H9 (cell line): ENCODE measurements at regions not wholly inside any gene's neighbourhood (a gene's known extent, or its start where the extent isn't known, plus 50 kb on each side); places are given as distances from the start of the nearest gene placed in this dataset.

Experiments
- DNase-seq: peaks from one replicate; pipeline ENCODE4 v3.0.0-alpha.2; 2017
- H2AFZ ChIP-seq: one replicate; pipeline ENCODE4 v1.6.1; 2013; ENCODE audit warnings: mild to moderate bottlenecking, low read length, control low read depth, moderate library complexity
- H2AK5ac ChIP-seq: 2 replicates; pipeline ENCODE4 v1.6.1; 2013; ENCODE audit warnings: low read length, control low read depth, mixed read lengths; ENCODE audit not compliant: insufficient read length
- H2BK120ac ChIP-seq: one replicate; pipeline ENCODE4 v1.6.1; 2013; ENCODE audit warnings: low read depth, mild to moderate bottlenecking, low read length, control low read depth, inconsistent platforms; ENCODE audit not compliant: poor library complexity, severe bottlenecking
- H2BK12ac ChIP-seq: 2 replicates; pipeline ENCODE4 v1.6.1; 2013; ENCODE audit warnings: low read length, control low read depth, mixed read lengths, low read depth; ENCODE audit not compliant: insufficient read length
- H2BK15ac ChIP-seq: 2 replicates; pipeline ENCODE4 v1.6.1; 2013; ENCODE audit warnings: low read depth, low read length, control low read depth
- H2BK20ac ChIP-seq: one replicate; pipeline ENCODE4 v1.6.1; 2013; ENCODE audit warnings: low read depth, mild to moderate bottlenecking, low read length, control low read depth, inconsistent platforms; ENCODE audit not compliant: poor library complexity, severe bottlenecking
- H2BK5ac ChIP-seq: 2 replicates; pipeline ENCODE4 v1.6.1; 2013; ENCODE audit warnings: low read length, control low read depth, mixed read lengths; ENCODE audit not compliant: insufficient read length
- H3K14ac ChIP-seq: 2 replicates; pipeline ENCODE4 v1.6.1; 2013; ENCODE audit warnings: low read length, control low read depth; ENCODE audit not compliant: insufficient read depth
- H3K18ac ChIP-seq: 2 replicates; pipeline ENCODE4 v1.6.1; 2013; ENCODE audit warnings: low read depth, mild to moderate bottlenecking, mixed read lengths, low read length, control low read depth; ENCODE audit not compliant: insufficient read length
- H3K23ac ChIP-seq: 2 replicates; pipeline ENCODE4 v1.6.1; 2013; ENCODE audit warnings: low read length, control low read depth, mixed read lengths, low read depth; ENCODE audit not compliant: insufficient read length
- H3K23me2 ChIP-seq: 2 replicates; pipeline ENCODE4 v1.6.1; 2013; ENCODE audit warnings: low read depth, mild to moderate bottlenecking, mixed read lengths, low read length, control low read depth; ENCODE audit not compliant: insufficient read length, poor library complexity, severe bottlenecking
- H3K27ac ChIP-seq: 2 replicates; pipeline ENCODE4 v1.5.1; 2013; ENCODE audit warnings: low read length, control low read depth, mixed read lengths, low read depth; ENCODE audit not compliant: insufficient read length
- H3K27me3 ChIP-seq: 2 replicates; pipeline ENCODE4 v1.6.1; 2013; ENCODE audit warnings: low read length, control low read depth, inconsistent platforms; ENCODE audit not compliant: insufficient read depth
- H3K4ac ChIP-seq: 2 replicates; pipeline ENCODE4 v1.6.1; 2013; ENCODE audit warnings: low read depth, mild to moderate bottlenecking, control low read depth, inconsistent platforms, low read length, moderate library complexity
- H3K4me1 ChIP-seq: 2 replicates; pipeline ENCODE4 v1.6.1; 2013; ENCODE audit warnings: low read length, control low read depth, inconsistent platforms; ENCODE audit not compliant: insufficient read depth
- H3K4me2 ChIP-seq: 2 replicates; pipeline ENCODE4 v1.6.1; 2013; ENCODE audit warnings: low read length, control low read depth, mixed read lengths; ENCODE audit not compliant: insufficient read length, insufficient read depth
- H3K56ac ChIP-seq: 2 replicates; pipeline ENCODE4 v1.6.1; 2013; ENCODE audit warnings: low read depth, mild to moderate bottlenecking, mixed read lengths, low read length, control low read depth; ENCODE audit not compliant: insufficient read length
- H3K79me1 ChIP-seq: 2 replicates; pipeline ENCODE4 v1.6.1; 2013; ENCODE audit warnings: low read depth, mild to moderate bottlenecking, moderate library complexity, low read length, control low read depth, inconsistent platforms; ENCODE audit not compliant: insufficient read depth, poor library complexity, severe bottlenecking
- H3K79me2 ChIP-seq: 2 replicates; pipeline ENCODE4 v1.6.1; 2013; ENCODE audit warnings: low read length, control low read depth, inconsistent platforms; ENCODE audit not compliant: insufficient read depth
- H3K9ac ChIP-seq: 2 replicates; pipeline ENCODE4 v1.6.1; 2013; ENCODE audit warnings: low read length, control low read depth, mixed read lengths; ENCODE audit not compliant: insufficient read length; ENCODE audit errors: extremely low read depth
- H3K9me3 ChIP-seq: one replicate; pipeline ENCODE4 v1.6.1; 2013; ENCODE audit warnings: low read depth, low read length, inconsistent platforms; ENCODE audit not compliant: control insufficient read depth
- H3T11ph ChIP-seq: one replicate; pipeline ENCODE4 v1.6.1; 2013; ENCODE audit warnings: mild to moderate bottlenecking, low read length, control low read depth, inconsistent platforms
- H4K20me1 ChIP-seq: one replicate; pipeline ENCODE4 v1.6.1; 2013; ENCODE audit not compliant: control insufficient read depth, insufficient read length, insufficient read depth
- H4K5ac ChIP-seq: 2 replicates; pipeline ENCODE4 v1.6.1; 2013; ENCODE audit warnings: low read depth, mild to moderate bottlenecking, mixed read lengths, low read length, control low read depth; ENCODE audit not compliant: insufficient read length
- H4K8ac ChIP-seq: replicated peaks from 2 replicates; pipeline ENCODE4 v1.6.1; 2013; ENCODE audit warnings: low read length, control low read depth, mixed read lengths, low read depth; ENCODE audit not compliant: insufficient read length
- H4K91ac ChIP-seq: 2 replicates; pipeline ENCODE4 v1.6.1; 2013; ENCODE audit warnings: low read depth, mild to moderate bottlenecking, moderate library complexity, mixed read lengths, low read length, control low read depth; ENCODE audit not compliant: insufficient read length
- H3K27ac Mint-ChIP-seq, 3 experiments: 2 replicates in 2 of 3; 3 replicates in 1 of 3; pipeline ENCODE4 v1.8.0; 2020 to 2021; ENCODE audit warnings: mixed read lengths in 3 of 3, mild to moderate bottlenecking in 1 of 3, moderate library complexity in 1 of 3
- H3K27me3 Mint-ChIP-seq: 2 replicates; pipeline ENCODE4 v1.8.0; 2021; ENCODE audit warnings: low read depth, mild to moderate bottlenecking, moderate library complexity, mixed read lengths
- H3K36me3 Mint-ChIP-seq, 3 experiments: 2 replicates in 2 of 3; 3 replicates in 1 of 3; pipeline ENCODE4 v1.8.0; 2020 to 2021; ENCODE audit warnings: low read depth in 3 of 3, mixed read lengths in 3 of 3; ENCODE audit not compliant: insufficient read depth in 1 of 3
- H3K4me1 Mint-ChIP-seq, 2 experiments: 2 replicates each; pipeline ENCODE4 v1.8.0; 2020; ENCODE audit warnings: mixed read lengths in 2 of 2
- H3K4me3 Mint-ChIP-seq, 2 experiments: 2 replicates in 1 of 2; 3 replicates in 1 of 2; pipeline ENCODE4 v1.8.0; 2020 to 2021; ENCODE audit warnings: mild to moderate bottlenecking in 2 of 2, mixed read lengths in 2 of 2, moderate library complexity in 1 of 2
- H3K9me3 Mint-ChIP-seq, 2 experiments: 2 replicates in 1 of 2; 3 replicates in 1 of 2; pipeline ENCODE4 v1.8.0; 2020; ENCODE audit warnings: mild to moderate bottlenecking in 2 of 2, mixed read lengths in 2 of 2, moderate library complexity in 1 of 2
- WGBS: extraction: QIAGEN DNeasy Blood & Tissue Kit; methylation state at CpG from one replicate; pipeline ENCODE4 v1.1.7; 2013; ENCODE audit warnings: missing lambda C conversion rate, low lambda C conversion rate, mixed read lengths; ENCODE audit not compliant: insufficient read length; ENCODE audit errors: extremely low coverage; 5-methylcytosine and 5-hydroxymethylcytosine counted together
- TF ChIP-seq, protein P1 (sequence below): fragments of 200-600 bp; sonication (generic); conservative IDR thresholded peaks from 3 replicates; pipeline ENCODE4 v1.8.0; 2021; ENCODE audit warnings: antibody characterized with exemption, mild to moderate bottlenecking

DNA sequence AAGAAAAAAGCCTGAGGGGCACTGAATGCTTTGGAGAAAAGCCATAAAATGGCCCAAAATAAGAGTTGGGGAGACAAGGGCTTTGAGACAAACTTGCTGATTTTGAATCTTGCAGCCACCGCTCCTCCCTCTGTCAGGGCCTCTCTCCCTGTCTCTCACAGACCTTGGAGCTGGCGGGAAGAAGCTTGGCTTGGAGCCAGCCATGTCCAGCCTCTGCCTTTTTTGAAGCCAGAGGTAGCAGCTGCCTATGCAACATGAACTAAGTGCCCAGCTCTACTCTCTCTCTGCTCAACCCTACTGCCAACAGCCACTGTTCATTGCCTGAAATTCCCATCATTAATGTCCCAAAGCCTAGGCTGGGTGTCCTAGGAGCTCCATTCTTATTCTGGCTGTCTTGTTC is 63.7 kb upstream of the CTNNBL1 start:
- Histone ChIP-seq H4K91ac (no peak overlapping the region), H3K9me3 (no peaks in the 10 kb centered on the region), H3K56ac (no peak overlapping the region), H2AFZ (no peak overlapping the region), H3K27ac (no peak overlapping the region), H2BK12ac (no peak overlapping the region), H2BK120ac (no peak overlapping the region), H3K27me3 (no peaks in the 10 kb centered on the region), H3K9ac (no peak overlapping the region), H4K8ac (no peak overlapping the region), H4K5ac (no peak overlapping the region), H2BK20ac (no peak overlapping the region), H2BK15ac (no peak overlapping the region), H3K23me2 (no peaks in the 10 kb centered on the region), H3K79me2 (no peaks in the 10 kb centered on the region), H3K4ac (no peak overlapping the region), H3K18ac (no peak overlapping the region), H3K14ac (no peak overlapping the region), H3K79me1 (no peaks in the 10 kb centered on the region), H4K20me1 (no peaks in the 10 kb centered on the region), H3K4me2 (no peak overlapping the region), H3K4me1 (no peaks in the 10 kb centered on the region), H3T11ph (no peak overlapping the region), H3K23ac (no peak overlapping the region), H2BK5ac (no peak overlapping the region), H2AK5ac (no peak overlapping the region)
- Mint-ChIP-seq H3K36me3 (no peaks in the 10 kb centered on the region), H3K4me1 (no peaks in the 10 kb centered on the region), H3K27ac (no peak overlapping the region), H3K4me3 (no peak overlapping the region), H3K27me3 (peaks cover 58% of the 10 kb centered on the region), H3K9me3 (no peaks in the 10 kb centered on the region; a peak in 1 of 5 replicates)
- TF ChIP-seq, protein P1, sequence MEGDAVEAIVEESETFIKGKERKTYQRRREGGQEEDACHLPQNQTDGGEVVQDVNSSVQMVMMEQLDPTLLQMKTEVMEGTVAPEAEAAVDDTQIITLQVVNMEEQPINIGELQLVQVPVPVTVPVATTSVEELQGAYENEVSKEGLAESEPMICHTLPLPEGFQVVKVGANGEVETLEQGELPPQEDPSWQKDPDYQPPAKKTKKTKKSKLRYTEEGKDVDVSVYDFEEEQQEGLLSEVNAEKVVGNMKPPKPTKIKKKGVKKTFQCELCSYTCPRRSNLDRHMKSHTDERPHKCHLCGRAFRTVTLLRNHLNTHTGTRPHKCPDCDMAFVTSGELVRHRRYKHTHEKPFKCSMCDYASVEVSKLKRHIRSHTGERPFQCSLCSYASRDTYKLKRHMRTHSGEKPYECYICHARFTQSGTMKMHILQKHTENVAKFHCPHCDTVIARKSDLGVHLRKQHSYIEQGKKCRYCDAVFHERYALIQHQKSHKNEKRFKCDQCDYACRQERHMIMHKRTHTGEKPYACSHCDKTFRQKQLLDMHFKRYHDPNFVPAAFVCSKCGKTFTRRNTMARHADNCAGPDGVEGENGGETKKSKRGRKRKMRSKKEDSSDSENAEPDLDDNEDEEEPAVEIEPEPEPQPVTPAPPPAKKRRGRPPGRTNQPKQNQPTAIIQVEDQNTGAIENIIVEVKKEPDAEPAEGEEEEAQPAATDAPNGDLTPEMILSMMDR = no peak
- no CpG with 5 or more reads among the region's 2 CpGs for WGBS
- no peak for DNase-seq
